K562 (cell line): ENCODE measurements at regions not wholly inside any gene's neighbourhood (a gene's known extent, or its start where the extent isn't known, plus 50 kb on each side); places are given as distances from the start of the nearest gene placed in this dataset.

Source experiments
- ATAC-seq: fragments of 200-7000 bp; cut with Tn5 transposase; 3 replicates; pipeline ENCODE4 v1.9.1; 2020; ENCODE audit warnings: moderate library complexity
- BruUV-seq: library from RNA; stranded (reverse); fragments of 400-500 nt; replicated peaks from 2 replicates; lab custom pipeline; 2021; lab: Mats Ljungman, UMichigan
- CTCF ChIA-PET: fragments of 300-600 bp; formaldehyde crosslinking; extraction: SDS; loops from one replicate; lab custom pipeline; 2021; ENCODE audit warnings: low intra/inter-chr PET ratio; lab: Yijun Ruan, JAX
- POLR2A ChIA-PET: fragments of 300-600, 350-650 bp; sonication (Branson Sonifier 250); formaldehyde crosslinking; extraction: SDS; loops from one replicate; lab custom pipeline; 2021; ENCODE audit warnings: antibody characterized with exemption, inconsistent platforms; lab: Yijun Ruan, JAX
- DNase-seq, 4 experiments: peaks; one replicate each; pipeline versions ENCODE4 v3.0.0 to v3.0.0-alpha.2; 2011 to 2018; ENCODE audit warnings: low spot score in 3 of 4, mixed read lengths in 3 of 4; ENCODE audit errors: extremely low read depth in 1 of 4
- FAIRE-seq: peaks from 2 replicates; lab custom pipeline; 2011; peaks lifted over from hg19 to GRCh38; lab: Jason Lieb, UNC
- H2AFZ ChIP-seq: 2 replicates; pipeline ENCODE4 v1.6.0; 2011; ENCODE audit warnings: low read depth, low read length, control low read depth, inconsistent platforms
- H3K27ac ChIP-seq: fragments of 200-600 bp; 3 replicates; pipeline ENCODE4 v1.8.0; 2011; ENCODE audit warnings: low read depth, mild to moderate bottlenecking, control low read depth, inconsistent platforms, low read length, moderate library complexity, mixed read lengths; ENCODE audit errors: extremely low read depth
- H3K27me3 ChIP-seq, 2 experiments: fragments of 300-600 bp in 1 of 2; 2 replicates in 1 of 2; 3 replicates in 1 of 2; pipeline versions ENCODE4 v1.6.0 to v1.8.0; 2011; ENCODE audit warnings: inconsistent platforms in 2 of 2, low read length in 2 of 2, mild to moderate bottlenecking in 1 of 2, mixed read lengths in 1 of 2, moderate library complexity in 1 of 2; ENCODE audit not compliant: control insufficient read depth in 2 of 2, insufficient read depth in 2 of 2
- H3K36me3 ChIP-seq: fragments of 300-600 bp; 3 replicates; pipeline ENCODE4 v1.8.0; 2011; ENCODE audit warnings: mild to moderate bottlenecking, low read length, inconsistent platforms; ENCODE audit not compliant: control insufficient read depth, insufficient read depth
- H3K4me1 ChIP-seq, 2 experiments: fragments of 200-600 bp in 1 of 2; replicated peaks in 1 of 2; 2 replicates in 1 of 2; 3 replicates in 1 of 2; pipeline versions ENCODE4 v1.5.1 to v1.8.0; 2011; ENCODE audit warnings: inconsistent platforms in 2 of 2, low read length in 2 of 2, mild to moderate bottlenecking in 1 of 2, mixed read lengths in 1 of 2, moderate library complexity in 1 of 2; ENCODE audit not compliant: control insufficient read depth in 2 of 2, insufficient read depth in 2 of 2
- H3K4me2 ChIP-seq: 2 replicates; pipeline ENCODE4 v1.6.1; 2011; ENCODE audit warnings: low read length, control low read depth, inconsistent platforms, mixed read lengths; ENCODE audit not compliant: insufficient read depth
- H3K4me3 ChIP-seq: fragments of 200-600 bp; sonication (generic), shearing (Covaris generic); 2 replicates; pipeline ENCODE4 v1.5.1; 2016; ENCODE audit warnings: control low read depth, inconsistent platforms
- H3K79me2 ChIP-seq: fragments of 200-600 bp; 3 replicates; pipeline ENCODE4 v1.8.0; 2011; ENCODE audit warnings: low read length, inconsistent platforms; ENCODE audit not compliant: control insufficient read depth, insufficient read depth
- H3K9ac ChIP-seq, 2 experiments: 2 replicates each; pipeline versions ENCODE4 v1.6.0 to v1.6.1; 2011; ENCODE audit warnings: low read depth in 2 of 2, low read length in 2 of 2, control low read depth in 1 of 2, inconsistent platforms in 1 of 2, mild to moderate bottlenecking in 1 of 2, mixed read lengths in 1 of 2; ENCODE audit not compliant: insufficient read depth in 1 of 2
- H3K9me1 ChIP-seq: one replicate; pipeline ENCODE4 v1.6.0; 2011; ENCODE audit warnings: inconsistent platforms, mild to moderate bottlenecking, low read length, moderate library complexity; ENCODE audit not compliant: control insufficient read depth, insufficient read depth
- H3K9me3 ChIP-seq: replicated peaks from 2 replicates; pipeline ENCODE4 v1.5.1; 2011; ENCODE audit warnings: low read depth, low read length, inconsistent platforms; ENCODE audit not compliant: control insufficient read depth, insufficient read depth
- H4K20me1 ChIP-seq: replicated peaks from 2 replicates; pipeline ENCODE4 v1.6.1; 2011; ENCODE audit warnings: low read length, inconsistent platforms, mixed read lengths; ENCODE audit not compliant: control insufficient read depth, insufficient read depth
- HDGF ChIP-seq: fragments of 450-650 bp; IDR thresholded peaks from 2 replicates; pipeline ENCODE4 v1.6.1; 2016
- NCOA2 ChIP-seq, 2 experiments: fragments of 450-650 bp; IDR thresholded peaks; 2 replicates each; pipeline ENCODE4 v1.6.1; 2018; ENCODE audit warnings: mild to moderate bottlenecking in 2 of 2, moderate library complexity in 1 of 2; ENCODE audit not compliant: partially characterized antibody in 2 of 2
- SIRT6 ChIP-seq: IDR thresholded peaks from one replicate; pipeline ENCODE4 v1.6.1; 2012; ENCODE audit warnings: low read depth, mild to moderate bottlenecking, control low read depth, inconsistent platforms, low read length, moderate library complexity
- SMARCA4 ChIP-seq: fragments of 450-650 bp; IDR thresholded peaks from 2 replicates; pipeline ENCODE4 v1.6.1; 2016
- SMARCB1 ChIP-seq: IDR thresholded peaks from 2 replicates; pipeline ENCODE4 v1.6.1; 2011; ENCODE audit warnings: improper control_type of control experiment, low read depth; ENCODE audit not compliant: insufficient read length
- SP1 ChIP-seq: sonication (generic); formaldehyde crosslinking; IDR thresholded peaks from 2 replicates; pipeline ENCODE4 v1.8.1; 2022; ENCODE audit warnings: mild to moderate bottlenecking, missing genetic modification reagents
- TCF3 ChIP-seq: sonication (generic); formaldehyde crosslinking; IDR thresholded peaks from 2 replicates; pipeline ENCODE4 v1.4.0; 2020; ENCODE audit warnings: mild to moderate bottlenecking, missing genetic modification reagents
- ZNF583 ChIP-seq: fragments of 250-450 bp; sonication (Bioruptor Pico); IDR thresholded peaks from 2 replicates; pipeline ENCODE4 v1.4.0; 2020
- WGBS: fragments of 100-300 bp; shearing (Covaris generic); methylation state at CpG from one replicate; pipeline ENCODE4 v1.1.6; 2016; ENCODE audit warnings: low coverage, mixed read lengths; ENCODE audit not compliant: insufficient coverage; ENCODE audit errors: missing lambda C conversion rate; 5-methylcytosine and 5-hydroxymethylcytosine counted together
- in situ Hi-C: fragments of 300-500 bp; cut with MboI; formaldehyde crosslinking; loops from 4 replicates; pipeline ENCODE4 v1.15.0; 2018; ENCODE audit warnings: inconsistent platforms, mixed read lengths
- intact Hi-C: fragments of 100-400 bp; cut with micrococcal nuclease; formaldehyde crosslinking; loops from 2 replicates; pipeline ENCODE4 v1.14.2; 2022
- TF ChIP-seq, protein P1 (sequence below): fragments of 450-650 bp; IDR thresholded peaks from 2 replicates; pipeline ENCODE4 v1.6.1; 2016; ENCODE audit warnings: mild to moderate bottlenecking, moderate library complexity
- TF ChIP-seq, protein P2 (sequence below): fragments of 450-650 bp; conservative IDR thresholded peaks from 2 replicates; pipeline ENCODE4 v1.6.1; 2016; ENCODE audit warnings: missing genetic modification characterization, low read depth, mild to moderate bottlenecking, control low read depth, missing compliant biosample characterization

DNA sequence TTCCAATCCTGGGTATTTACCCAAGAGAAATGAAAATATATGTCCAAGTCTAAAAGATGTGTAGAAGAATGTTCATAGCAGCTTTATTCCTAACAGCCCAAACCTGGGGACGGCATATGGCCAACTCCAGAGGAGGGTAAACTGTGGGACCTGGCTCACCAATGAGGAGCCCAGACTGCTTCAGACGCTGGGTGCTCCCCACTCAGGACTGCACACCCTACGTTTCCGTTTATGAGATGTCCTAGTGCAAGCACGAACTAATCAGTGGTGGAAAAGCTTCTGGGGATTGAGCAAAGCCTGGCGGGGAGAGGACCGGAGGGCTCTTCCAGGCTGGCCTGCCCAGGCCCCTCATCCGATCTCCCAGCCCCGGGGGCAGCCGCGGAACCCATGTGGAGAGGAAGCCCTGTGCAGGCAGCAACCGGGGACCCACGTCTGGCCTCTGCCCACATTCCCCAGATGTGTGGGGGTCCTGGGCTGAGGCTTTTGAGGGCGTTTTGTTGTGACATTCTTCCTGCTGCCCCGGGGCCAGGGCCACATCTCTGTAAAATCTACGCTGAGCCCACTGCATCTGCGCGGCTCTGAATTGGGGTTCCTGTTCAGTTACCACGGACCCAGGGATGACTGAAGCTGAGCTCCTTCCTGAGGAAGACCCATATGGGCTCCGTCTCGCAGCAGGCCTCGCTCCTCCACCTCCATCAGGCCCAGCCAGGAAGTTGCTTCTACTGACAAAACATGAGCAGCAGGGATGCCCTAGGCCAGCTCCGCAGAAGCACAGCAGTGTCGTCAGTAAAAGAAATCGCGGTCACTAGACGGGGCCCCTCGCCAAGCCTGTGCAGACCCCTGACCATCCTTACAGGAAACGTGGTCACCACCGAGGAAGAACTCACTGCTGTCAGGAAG is 188.0 kb downstream of the DLL1 start:
- POLR2A ChIA-PET, result no interaction called here
- TF ChIP-seq TCF3 (CRISPR knock-in tag), result no peak
- no peak for TF ChIP-seq SP1
- no peak for TF ChIP-seq ZNF583
- TF ChIP-seq HDGF, result no peak
- no peak for TF ChIP-seq SMARCA4
- no peak for TF ChIP-seq SMARCB1
- no peak for TF ChIP-seq NCOA2 (IDR thresholded peaks at IDR 0.05; ENCODE audit: partially characterized antibody in 2 of 2)
- TF ChIP-seq, protein P1, sequence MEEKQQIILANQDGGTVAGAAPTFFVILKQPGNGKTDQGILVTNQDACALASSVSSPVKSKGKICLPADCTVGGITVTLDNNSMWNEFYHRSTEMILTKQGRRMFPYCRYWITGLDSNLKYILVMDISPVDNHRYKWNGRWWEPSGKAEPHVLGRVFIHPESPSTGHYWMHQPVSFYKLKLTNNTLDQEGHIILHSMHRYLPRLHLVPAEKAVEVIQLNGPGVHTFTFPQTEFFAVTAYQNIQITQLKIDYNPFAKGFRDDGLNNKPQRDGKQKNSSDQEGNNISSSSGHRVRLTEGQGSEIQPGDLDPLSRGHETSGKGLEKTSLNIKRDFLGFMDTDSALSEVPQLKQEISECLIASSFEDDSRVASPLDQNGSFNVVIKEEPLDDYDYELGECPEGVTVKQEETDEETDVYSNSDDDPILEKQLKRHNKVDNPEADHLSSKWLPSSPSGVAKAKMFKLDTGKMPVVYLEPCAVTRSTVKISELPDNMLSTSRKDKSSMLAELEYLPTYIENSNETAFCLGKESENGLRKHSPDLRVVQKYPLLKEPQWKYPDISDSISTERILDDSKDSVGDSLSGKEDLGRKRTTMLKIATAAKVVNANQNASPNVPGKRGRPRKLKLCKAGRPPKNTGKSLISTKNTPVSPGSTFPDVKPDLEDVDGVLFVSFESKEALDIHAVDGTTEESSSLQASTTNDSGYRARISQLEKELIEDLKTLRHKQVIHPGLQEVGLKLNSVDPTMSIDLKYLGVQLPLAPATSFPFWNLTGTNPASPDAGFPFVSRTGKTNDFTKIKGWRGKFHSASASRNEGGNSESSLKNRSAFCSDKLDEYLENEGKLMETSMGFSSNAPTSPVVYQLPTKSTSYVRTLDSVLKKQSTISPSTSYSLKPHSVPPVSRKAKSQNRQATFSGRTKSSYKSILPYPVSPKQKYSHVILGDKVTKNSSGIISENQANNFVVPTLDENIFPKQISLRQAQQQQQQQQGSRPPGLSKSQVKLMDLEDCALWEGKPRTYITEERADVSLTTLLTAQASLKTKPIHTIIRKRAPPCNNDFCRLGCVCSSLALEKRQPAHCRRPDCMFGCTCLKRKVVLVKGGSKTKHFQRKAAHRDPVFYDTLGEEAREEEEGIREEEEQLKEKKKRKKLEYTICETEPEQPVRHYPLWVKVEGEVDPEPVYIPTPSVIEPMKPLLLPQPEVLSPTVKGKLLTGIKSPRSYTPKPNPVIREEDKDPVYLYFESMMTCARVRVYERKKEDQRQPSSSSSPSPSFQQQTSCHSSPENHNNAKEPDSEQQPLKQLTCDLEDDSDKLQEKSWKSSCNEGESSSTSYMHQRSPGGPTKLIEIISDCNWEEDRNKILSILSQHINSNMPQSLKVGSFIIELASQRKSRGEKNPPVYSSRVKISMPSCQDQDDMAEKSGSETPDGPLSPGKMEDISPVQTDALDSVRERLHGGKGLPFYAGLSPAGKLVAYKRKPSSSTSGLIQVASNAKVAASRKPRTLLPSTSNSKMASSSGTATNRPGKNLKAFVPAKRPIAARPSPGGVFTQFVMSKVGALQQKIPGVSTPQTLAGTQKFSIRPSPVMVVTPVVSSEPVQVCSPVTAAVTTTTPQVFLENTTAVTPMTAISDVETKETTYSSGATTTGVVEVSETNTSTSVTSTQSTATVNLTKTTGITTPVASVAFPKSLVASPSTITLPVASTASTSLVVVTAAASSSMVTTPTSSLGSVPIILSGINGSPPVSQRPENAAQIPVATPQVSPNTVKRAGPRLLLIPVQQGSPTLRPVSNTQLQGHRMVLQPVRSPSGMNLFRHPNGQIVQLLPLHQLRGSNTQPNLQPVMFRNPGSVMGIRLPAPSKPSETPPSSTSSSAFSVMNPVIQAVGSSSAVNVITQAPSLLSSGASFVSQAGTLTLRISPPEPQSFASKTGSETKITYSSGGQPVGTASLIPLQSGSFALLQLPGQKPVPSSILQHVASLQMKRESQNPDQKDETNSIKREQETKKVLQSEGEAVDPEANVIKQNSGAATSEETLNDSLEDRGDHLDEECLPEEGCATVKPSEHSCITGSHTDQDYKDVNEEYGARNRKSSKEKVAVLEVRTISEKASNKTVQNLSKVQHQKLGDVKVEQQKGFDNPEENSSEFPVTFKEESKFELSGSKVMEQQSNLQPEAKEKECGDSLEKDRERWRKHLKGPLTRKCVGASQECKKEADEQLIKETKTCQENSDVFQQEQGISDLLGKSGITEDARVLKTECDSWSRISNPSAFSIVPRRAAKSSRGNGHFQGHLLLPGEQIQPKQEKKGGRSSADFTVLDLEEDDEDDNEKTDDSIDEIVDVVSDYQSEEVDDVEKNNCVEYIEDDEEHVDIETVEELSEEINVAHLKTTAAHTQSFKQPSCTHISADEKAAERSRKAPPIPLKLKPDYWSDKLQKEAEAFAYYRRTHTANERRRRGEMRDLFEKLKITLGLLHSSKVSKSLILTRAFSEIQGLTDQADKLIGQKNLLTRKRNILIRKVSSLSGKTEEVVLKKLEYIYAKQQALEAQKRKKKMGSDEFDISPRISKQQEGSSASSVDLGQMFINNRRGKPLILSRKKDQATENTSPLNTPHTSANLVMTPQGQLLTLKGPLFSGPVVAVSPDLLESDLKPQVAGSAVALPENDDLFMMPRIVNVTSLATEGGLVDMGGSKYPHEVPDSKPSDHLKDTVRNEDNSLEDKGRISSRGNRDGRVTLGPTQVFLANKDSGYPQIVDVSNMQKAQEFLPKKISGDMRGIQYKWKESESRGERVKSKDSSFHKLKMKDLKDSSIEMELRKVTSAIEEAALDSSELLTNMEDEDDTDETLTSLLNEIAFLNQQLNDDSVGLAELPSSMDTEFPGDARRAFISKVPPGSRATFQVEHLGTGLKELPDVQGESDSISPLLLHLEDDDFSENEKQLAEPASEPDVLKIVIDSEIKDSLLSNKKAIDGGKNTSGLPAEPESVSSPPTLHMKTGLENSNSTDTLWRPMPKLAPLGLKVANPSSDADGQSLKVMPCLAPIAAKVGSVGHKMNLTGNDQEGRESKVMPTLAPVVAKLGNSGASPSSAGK, result no peak
- TF ChIP-seq SIRT6, result no peak
- TF ChIP-seq, protein P2, sequence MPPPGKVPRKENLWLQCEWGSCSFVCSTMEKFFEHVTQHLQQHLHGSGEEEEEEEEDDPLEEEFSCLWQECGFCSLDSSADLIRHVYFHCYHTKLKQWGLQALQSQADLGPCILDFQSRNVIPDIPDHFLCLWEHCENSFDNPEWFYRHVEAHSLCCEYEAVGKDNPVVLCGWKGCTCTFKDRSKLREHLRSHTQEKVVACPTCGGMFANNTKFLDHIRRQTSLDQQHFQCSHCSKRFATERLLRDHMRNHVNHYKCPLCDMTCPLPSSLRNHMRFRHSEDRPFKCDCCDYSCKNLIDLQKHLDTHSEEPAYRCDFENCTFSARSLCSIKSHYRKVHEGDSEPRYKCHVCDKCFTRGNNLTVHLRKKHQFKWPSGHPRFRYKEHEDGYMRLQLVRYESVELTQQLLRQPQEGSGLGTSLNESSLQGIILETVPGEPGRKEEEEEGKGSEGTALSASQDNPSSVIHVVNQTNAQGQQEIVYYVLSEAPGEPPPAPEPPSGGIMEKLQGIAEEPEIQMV (tag), result no peak

More for the DNA sequence above, 188.0 kb downstream of the DLL1 start:
- WGBS, result 1% methylated on average over 29 of the region's 30 CpGs
- H3K9me1 ChIP-seq, result no peaks in the 10 kb centered on the region
- no peaks in the 10 kb centered on the region for H3K79me2 ChIP-seq
- H3K27ac ChIP-seq, result no peak overlapping the region
- no peak overlapping the region for H3K4me2 ChIP-seq
- CTCF ChIA-PET, result no interaction called here
- H3K27me3 ChIP-seq, result peaks cover 20 to 60% of the 10 kb centered on the region in 2 experiments
- no peak overlapping the region for H2AFZ ChIP-seq
- H3K4me1 ChIP-seq, result no peaks in the 10 kb centered on the region
- DNase-seq (no peak), FAIRE-seq (no peak), ATAC-seq (no peak)
- no peaks in the 10 kb centered on the region for H3K9me3 ChIP-seq
- intact Hi-C loops (no loop called here), in situ Hi-C loops (no loop called here)
- no peak overlapping the region for H3K9ac ChIP-seq
- H3K4me3 ChIP-seq, result no peak overlapping the region
- H4K20me1 ChIP-seq, result 0 out of 2 replicates have a peak, but pooled peaks cover 5% of the 10 kb centered on the region
- no peaks in the 10 kb centered on the region for H3K36me3 ChIP-seq
- no TSS peak for BruUV-seq
